K562 (cell line): ENCODE measurements at regions not wholly inside any gene's neighbourhood (a gene's known extent, or its start where the extent isn't known, plus 50 kb on each side); places are given as distances from the start of the nearest gene placed in this dataset.

ENCODE experiments used
- ATAC-seq: fragments of 200-7000 bp; cut with Tn5 transposase; 3 replicates; pipeline ENCODE4 v1.9.1; 2020; ENCODE audit warnings: moderate library complexity
- BruUV-seq: library from RNA; stranded (reverse); fragments of 400-500 nt; replicated peaks from 2 replicates; lab custom pipeline; 2021; lab: Mats Ljungman, UMichigan
- CTCF ChIA-PET: fragments of 300-600 bp; formaldehyde crosslinking; extraction: SDS; loops from one replicate; lab custom pipeline; 2021; ENCODE audit warnings: low intra/inter-chr PET ratio; lab: Yijun Ruan, JAX
- POLR2A ChIA-PET: fragments of 300-600, 350-650 bp; sonication (Branson Sonifier 250); formaldehyde crosslinking; extraction: SDS; loops from one replicate; lab custom pipeline; 2021; ENCODE audit warnings: antibody characterized with exemption, inconsistent platforms; lab: Yijun Ruan, JAX
- DNase-seq, 4 experiments: peaks; one replicate each; pipeline versions ENCODE4 v3.0.0 to v3.0.0-alpha.2; 2011 to 2018; ENCODE audit warnings: low spot score in 3 of 4, mixed read lengths in 3 of 4; ENCODE audit errors: extremely low read depth in 1 of 4
- FAIRE-seq: peaks from 2 replicates; lab custom pipeline; 2011; peaks lifted over from hg19 to GRCh38; lab: Jason Lieb, UNC
- H2AFZ ChIP-seq: 2 replicates; pipeline ENCODE4 v1.6.0; 2011; ENCODE audit warnings: low read depth, low read length, control low read depth, inconsistent platforms
- H3K27ac ChIP-seq: fragments of 200-600 bp; 3 replicates; pipeline ENCODE4 v1.8.0; 2011; ENCODE audit warnings: low read depth, mild to moderate bottlenecking, control low read depth, inconsistent platforms, low read length, moderate library complexity, mixed read lengths; ENCODE audit errors: extremely low read depth
- H3K27me3 ChIP-seq, 2 experiments: fragments of 300-600 bp in 1 of 2; 2 replicates in 1 of 2; 3 replicates in 1 of 2; pipeline versions ENCODE4 v1.6.0 to v1.8.0; 2011; ENCODE audit warnings: inconsistent platforms in 2 of 2, low read length in 2 of 2, mild to moderate bottlenecking in 1 of 2, mixed read lengths in 1 of 2, moderate library complexity in 1 of 2; ENCODE audit not compliant: control insufficient read depth in 2 of 2, insufficient read depth in 2 of 2
- H3K36me3 ChIP-seq: fragments of 300-600 bp; 3 replicates; pipeline ENCODE4 v1.8.0; 2011; ENCODE audit warnings: mild to moderate bottlenecking, low read length, inconsistent platforms; ENCODE audit not compliant: control insufficient read depth, insufficient read depth
- H3K4me1 ChIP-seq, 2 experiments: fragments of 200-600 bp in 1 of 2; replicated peaks in 1 of 2; 2 replicates in 1 of 2; 3 replicates in 1 of 2; pipeline versions ENCODE4 v1.5.1 to v1.8.0; 2011; ENCODE audit warnings: inconsistent platforms in 2 of 2, low read length in 2 of 2, mild to moderate bottlenecking in 1 of 2, mixed read lengths in 1 of 2, moderate library complexity in 1 of 2; ENCODE audit not compliant: control insufficient read depth in 2 of 2, insufficient read depth in 2 of 2
- H3K4me2 ChIP-seq: 2 replicates; pipeline ENCODE4 v1.6.1; 2011; ENCODE audit warnings: low read length, control low read depth, inconsistent platforms, mixed read lengths; ENCODE audit not compliant: insufficient read depth
- H3K4me3 ChIP-seq: fragments of 200-600 bp; sonication (generic), shearing (Covaris generic); 2 replicates; pipeline ENCODE4 v1.5.1; 2016; ENCODE audit warnings: control low read depth, inconsistent platforms
- H3K79me2 ChIP-seq: fragments of 200-600 bp; 3 replicates; pipeline ENCODE4 v1.8.0; 2011; ENCODE audit warnings: low read length, inconsistent platforms; ENCODE audit not compliant: control insufficient read depth, insufficient read depth
- H3K9ac ChIP-seq, 2 experiments: 2 replicates each; pipeline versions ENCODE4 v1.6.0 to v1.6.1; 2011; ENCODE audit warnings: low read depth in 2 of 2, low read length in 2 of 2, control low read depth in 1 of 2, inconsistent platforms in 1 of 2, mild to moderate bottlenecking in 1 of 2, mixed read lengths in 1 of 2; ENCODE audit not compliant: insufficient read depth in 1 of 2
- H3K9me1 ChIP-seq: one replicate; pipeline ENCODE4 v1.6.0; 2011; ENCODE audit warnings: inconsistent platforms, mild to moderate bottlenecking, low read length, moderate library complexity; ENCODE audit not compliant: control insufficient read depth, insufficient read depth
- H3K9me3 ChIP-seq: replicated peaks from 2 replicates; pipeline ENCODE4 v1.5.1; 2011; ENCODE audit warnings: low read depth, low read length, inconsistent platforms; ENCODE audit not compliant: control insufficient read depth, insufficient read depth
- H4K20me1 ChIP-seq: replicated peaks from 2 replicates; pipeline ENCODE4 v1.6.1; 2011; ENCODE audit warnings: low read length, inconsistent platforms, mixed read lengths; ENCODE audit not compliant: control insufficient read depth, insufficient read depth
- ARID2 ChIP-seq: fragments of 450-650 bp; IDR thresholded peaks from 2 replicates; pipeline ENCODE4 v1.6.1; 2017; ENCODE audit warnings: antibody characterized with exemption, mild to moderate bottlenecking
- COPS2 ChIP-seq: fragments of 450-650 bp; conservative IDR thresholded peaks from 2 replicates; pipeline ENCODE4 v1.6.1; 2016; ENCODE audit warnings: mild to moderate bottlenecking, moderate library complexity
- HNRNPLL ChIP-seq: fragments of 200-400 bp; formaldehyde crosslinking; IDR thresholded peaks from 2 replicates; pipeline ENCODE4 v1.6.1; 2017; ENCODE audit warnings: low read length, low read depth, mild to moderate bottlenecking; ENCODE audit not compliant: poor library complexity, severe bottlenecking
- LARP7 ChIP-seq: fragments of 450-650 bp; IDR thresholded peaks from 2 replicates; pipeline ENCODE4 v1.6.1; 2016
- TAF15 ChIP-seq: fragments of 200-400 bp; formaldehyde crosslinking; IDR thresholded peaks from 2 replicates; pipeline ENCODE4 v1.6.1; 2017; ENCODE audit warnings: mild to moderate bottlenecking, low read depth, low read length, moderate library complexity
- ZFP36 ChIP-seq: fragments of 150-350 bp; IDR thresholded peaks from 2 replicates; pipeline ENCODE4 v1.6.1; 2018; ENCODE audit warnings: low read length, low read depth; ENCODE audit not compliant: partially characterized antibody
- ZNF175 ChIP-seq: fragments of 200-800 bp; sonication (Bioruptor generic); IDR thresholded peaks from 2 replicates; pipeline ENCODE4 v1.6.1; 2016; ENCODE audit warnings: low read depth, mild to moderate bottlenecking, missing genetic modification characterization, missing compliant biosample characterization
- WGBS: fragments of 100-300 bp; shearing (Covaris generic); methylation state at CpG from one replicate; pipeline ENCODE4 v1.1.6; 2016; ENCODE audit warnings: low coverage, mixed read lengths; ENCODE audit not compliant: insufficient coverage; ENCODE audit errors: missing lambda C conversion rate; 5-methylcytosine and 5-hydroxymethylcytosine counted together
- in situ Hi-C: fragments of 300-500 bp; cut with MboI; formaldehyde crosslinking; loops from 4 replicates; pipeline ENCODE4 v1.15.0; 2018; ENCODE audit warnings: inconsistent platforms, mixed read lengths
- intact Hi-C: fragments of 100-400 bp; cut with micrococcal nuclease; formaldehyde crosslinking; loops from 2 replicates; pipeline ENCODE4 v1.14.2; 2022
- TF ChIP-seq, protein P1 (sequence below): fragments of 450-650 bp; formaldehyde crosslinking; IDR thresholded peaks from 2 replicates; pipeline ENCODE4 v1.4.0; 2022; ENCODE audit warnings: missing genetic modification characterization
- TF ChIP-seq, protein P2 (sequence below): sonication (generic); formaldehyde crosslinking; IDR thresholded peaks from 2 replicates; pipeline ENCODE4 v1.8.0; 2023; ENCODE audit warnings: mild to moderate bottlenecking, missing genetic modification reagents

DNA sequence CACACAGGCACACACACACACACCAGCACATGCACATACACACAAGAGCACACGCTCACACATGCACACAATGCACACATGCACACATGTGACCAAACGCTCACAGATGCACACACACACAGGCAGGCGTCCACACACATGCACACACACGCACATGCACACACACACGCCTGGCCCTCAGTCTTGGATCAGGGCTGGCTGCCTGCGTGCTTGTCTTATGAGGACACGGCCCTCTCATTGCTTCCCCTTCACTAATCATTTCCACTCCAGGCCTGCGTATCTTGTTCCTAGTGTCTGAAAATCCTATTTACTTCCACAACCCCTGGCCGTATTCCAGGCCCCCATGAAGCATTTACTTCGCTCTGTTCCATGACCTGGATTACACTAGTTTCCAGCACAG is 740.5 kb downstream of the BRD1 start:
- H3K27me3 ChIP-seq: peaks cover 0 to 29% of the 10 kb centered on the region in 2 experiments; a peak in 2 of 5 replicates
- no peak for FAIRE-seq
- no peak for ATAC-seq
- no peaks in the 10 kb centered on the region for H3K9me1 ChIP-seq
- no peaks in the 10 kb centered on the region for H4K20me1 ChIP-seq
- H3K9me3 ChIP-seq: no peaks in the 10 kb centered on the region
- no peaks in the 10 kb centered on the region for H3K79me2 ChIP-seq
- no peak overlapping the region for H3K4me3 ChIP-seq
- no peak overlapping the region for H3K9ac ChIP-seq
- in situ Hi-C loops: no loop called here
- TF ChIP-seq TAF15: no peak
- TF ChIP-seq COPS2: no peak
- TF ChIP-seq ARID2: no peak
- TF ChIP-seq, protein P1, sequence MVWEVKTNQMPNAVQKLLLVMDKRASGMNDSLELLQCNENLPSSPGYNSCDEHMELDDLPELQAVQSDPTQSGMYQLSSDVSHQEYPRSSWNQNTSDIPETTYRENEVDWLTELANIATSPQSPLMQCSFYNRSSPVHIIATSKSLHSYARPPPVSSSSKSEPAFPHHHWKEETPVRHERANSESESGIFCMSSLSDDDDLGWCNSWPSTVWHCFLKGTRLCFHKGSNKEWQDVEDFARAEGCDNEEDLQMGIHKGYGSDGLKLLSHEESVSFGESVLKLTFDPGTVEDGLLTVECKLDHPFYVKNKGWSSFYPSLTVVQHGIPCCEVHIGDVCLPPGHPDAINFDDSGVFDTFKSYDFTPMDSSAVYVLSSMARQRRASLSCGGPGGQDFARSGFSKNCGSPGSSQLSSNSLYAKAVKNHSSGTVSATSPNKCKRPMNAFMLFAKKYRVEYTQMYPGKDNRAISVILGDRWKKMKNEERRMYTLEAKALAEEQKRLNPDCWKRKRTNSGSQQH (CRISPR knock-in tag): no peak
- TF ChIP-seq, protein P2, sequence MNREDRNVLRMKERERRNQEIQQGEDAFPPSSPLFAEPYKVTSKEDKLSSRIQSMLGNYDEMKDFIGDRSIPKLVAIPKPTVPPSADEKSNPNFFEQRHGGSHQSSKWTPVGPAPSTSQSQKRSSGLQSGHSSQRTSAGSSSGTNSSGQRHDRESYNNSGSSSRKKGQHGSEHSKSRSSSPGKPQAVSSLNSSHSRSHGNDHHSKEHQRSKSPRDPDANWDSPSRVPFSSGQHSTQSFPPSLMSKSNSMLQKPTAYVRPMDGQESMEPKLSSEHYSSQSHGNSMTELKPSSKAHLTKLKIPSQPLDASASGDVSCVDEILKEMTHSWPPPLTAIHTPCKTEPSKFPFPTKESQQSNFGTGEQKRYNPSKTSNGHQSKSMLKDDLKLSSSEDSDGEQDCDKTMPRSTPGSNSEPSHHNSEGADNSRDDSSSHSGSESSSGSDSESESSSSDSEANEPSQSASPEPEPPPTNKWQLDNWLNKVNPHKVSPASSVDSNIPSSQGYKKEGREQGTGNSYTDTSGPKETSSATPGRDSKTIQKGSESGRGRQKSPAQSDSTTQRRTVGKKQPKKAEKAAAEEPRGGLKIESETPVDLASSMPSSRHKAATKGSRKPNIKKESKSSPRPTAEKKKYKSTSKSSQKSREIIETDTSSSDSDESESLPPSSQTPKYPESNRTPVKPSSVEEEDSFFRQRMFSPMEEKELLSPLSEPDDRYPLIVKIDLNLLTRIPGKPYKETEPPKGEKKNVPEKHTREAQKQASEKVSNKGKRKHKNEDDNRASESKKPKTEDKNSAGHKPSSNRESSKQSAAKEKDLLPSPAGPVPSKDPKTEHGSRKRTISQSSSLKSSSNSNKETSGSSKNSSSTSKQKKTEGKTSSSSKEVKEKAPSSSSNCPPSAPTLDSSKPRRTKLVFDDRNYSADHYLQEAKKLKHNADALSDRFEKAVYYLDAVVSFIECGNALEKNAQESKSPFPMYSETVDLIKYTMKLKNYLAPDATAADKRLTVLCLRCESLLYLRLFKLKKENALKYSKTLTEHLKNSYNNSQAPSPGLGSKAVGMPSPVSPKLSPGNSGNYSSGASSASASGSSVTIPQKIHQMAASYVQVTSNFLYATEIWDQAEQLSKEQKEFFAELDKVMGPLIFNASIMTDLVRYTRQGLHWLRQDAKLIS (CRISPR knock-in tag): no peak
- no peak for TF ChIP-seq ZNF175 (CRISPR knock-in tag)
- no peak for TF ChIP-seq ZFP36
- TF ChIP-seq LARP7: no peak
- no peak for TF ChIP-seq HNRNPLL
- H3K27ac ChIP-seq: no peak overlapping the region
- intact Hi-C loops: no loop called here
- no peaks in the 10 kb centered on the region for H3K36me3 ChIP-seq
- BruUV-seq: no TSS peak
- POLR2A ChIA-PET: no interaction called here
- H3K4me2 ChIP-seq: no peak overlapping the region
- no peak for DNase-seq
- no peak overlapping the region for H2AFZ ChIP-seq
- H3K4me1 ChIP-seq: no peaks in the 10 kb centered on the region; a peak in 1 of 5 replicates
- 2% methylated on average over 10 of the region's 10 CpGs for WGBS
- CTCF ChIA-PET: no interaction called here
